ENCODE measurements at regions not wholly inside any gene's neighbourhood (a gene's known extent, or its start where the extent isn't known, plus 50 kb on each side); places are given as distances from the start of the nearest gene placed in this dataset.

DNA sequence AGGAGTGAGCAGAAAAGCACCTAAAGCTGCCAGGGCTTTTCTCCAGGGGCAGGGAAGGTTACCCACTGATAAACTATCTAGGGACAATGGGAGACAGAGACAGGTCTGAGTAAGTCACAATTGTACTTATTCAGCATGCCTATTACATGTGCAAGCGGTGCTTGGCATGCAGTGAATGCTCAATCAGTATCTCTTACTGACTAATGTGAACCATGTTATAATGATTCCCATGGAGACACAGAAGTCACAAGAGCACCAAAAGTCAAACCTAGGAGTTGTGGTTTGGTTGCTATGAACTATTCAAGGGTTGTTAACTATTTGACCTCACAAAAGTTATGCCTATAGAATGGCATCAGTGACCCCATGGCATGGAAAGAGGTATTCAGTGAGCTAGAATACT lies 50.0 kb upstream of the RASGRP1 start:
- DNase-seq (ENCODE audit: extremely low read depth in 1 of 11, low read depth in 9 of 11, low spot score in 4 of 11) = no peak

DNA sequence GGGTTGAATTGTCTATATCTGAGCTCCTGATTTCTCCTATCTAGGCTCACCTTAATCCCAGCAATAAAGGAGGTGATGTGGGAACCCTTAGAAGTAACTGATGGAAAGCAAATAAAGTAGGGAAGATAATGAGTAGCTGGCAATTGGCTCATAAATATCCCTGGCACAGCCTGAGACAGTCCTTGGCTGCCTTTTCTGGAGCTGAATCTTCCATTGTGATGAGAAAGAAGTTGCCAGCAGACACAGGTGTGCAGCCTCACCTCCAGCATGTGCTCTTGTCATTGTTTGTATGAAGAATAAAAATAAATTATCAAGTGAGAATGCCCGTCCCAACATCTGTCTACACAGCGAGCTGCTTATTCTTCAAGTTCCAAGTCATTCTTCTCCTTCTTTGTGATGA lies 53.2 kb upstream of the RASGRP1 start:
- no peak for DNase-seq (ENCODE audit: extremely low read depth in 1 of 11, low read depth in 9 of 11, low spot score in 4 of 11)

DNA sequence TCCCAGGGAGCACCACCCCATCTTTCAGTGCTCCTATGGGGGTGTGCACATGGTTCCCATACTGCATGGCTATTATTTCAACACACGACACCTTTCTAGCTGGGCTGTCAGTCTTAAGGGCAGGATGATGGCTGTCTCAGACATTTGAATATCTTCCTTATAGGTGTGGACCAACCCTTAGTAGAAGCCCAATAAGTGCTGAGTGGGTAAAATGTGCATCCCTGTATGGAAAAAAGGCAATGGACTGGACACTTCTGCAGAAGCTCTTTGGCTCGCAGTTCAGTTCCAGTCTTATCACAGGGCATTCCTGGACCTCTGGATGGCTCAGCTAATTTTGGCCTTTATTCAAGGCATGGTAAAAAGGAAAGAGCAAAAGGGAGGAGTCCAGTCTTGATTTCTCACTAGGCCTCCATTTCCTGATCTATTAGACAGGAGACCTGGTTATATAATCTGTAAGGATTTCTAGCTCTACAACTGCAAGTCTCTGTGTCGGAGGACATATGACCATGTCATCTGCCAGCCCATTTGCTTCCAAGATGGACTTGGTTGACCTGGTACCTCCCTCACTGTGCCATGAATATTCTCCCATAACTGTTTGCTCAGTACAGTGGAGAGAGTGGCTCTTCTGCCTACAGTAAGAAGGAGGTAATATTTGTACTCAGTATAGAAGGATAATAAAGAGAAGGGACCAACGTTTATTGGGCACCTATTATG lies 53.8 kb upstream of the RASGRP1 start:
- DNase-seq (ENCODE audit: extremely low read depth in 1 of 11, low read depth in 9 of 11, low spot score in 4 of 11) = no peak

DNA sequence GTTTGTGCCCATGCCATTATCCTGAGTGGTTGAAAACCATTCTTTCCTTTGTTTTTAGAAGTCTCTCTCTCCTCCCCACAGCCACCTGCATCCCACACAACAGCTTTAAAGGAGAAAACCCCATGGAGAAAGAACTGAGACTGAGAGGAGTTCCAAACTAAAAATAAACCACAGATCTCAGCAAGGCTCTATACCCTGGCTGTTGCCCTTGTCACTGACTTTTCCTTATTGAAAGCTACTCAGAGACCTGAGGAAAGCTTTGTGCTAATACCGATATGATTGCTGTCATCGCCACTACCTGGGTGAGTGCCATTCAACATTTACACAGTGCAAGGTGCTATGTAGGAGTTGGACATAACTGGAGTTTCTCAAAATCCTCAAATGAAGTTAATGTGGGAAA lies 55.5 kb upstream of the RASGRP1 start:
- no peak for DNase-seq (ENCODE audit: extremely low read depth in 1 of 11, low read depth in 9 of 11, low spot score in 4 of 11)

DNA sequence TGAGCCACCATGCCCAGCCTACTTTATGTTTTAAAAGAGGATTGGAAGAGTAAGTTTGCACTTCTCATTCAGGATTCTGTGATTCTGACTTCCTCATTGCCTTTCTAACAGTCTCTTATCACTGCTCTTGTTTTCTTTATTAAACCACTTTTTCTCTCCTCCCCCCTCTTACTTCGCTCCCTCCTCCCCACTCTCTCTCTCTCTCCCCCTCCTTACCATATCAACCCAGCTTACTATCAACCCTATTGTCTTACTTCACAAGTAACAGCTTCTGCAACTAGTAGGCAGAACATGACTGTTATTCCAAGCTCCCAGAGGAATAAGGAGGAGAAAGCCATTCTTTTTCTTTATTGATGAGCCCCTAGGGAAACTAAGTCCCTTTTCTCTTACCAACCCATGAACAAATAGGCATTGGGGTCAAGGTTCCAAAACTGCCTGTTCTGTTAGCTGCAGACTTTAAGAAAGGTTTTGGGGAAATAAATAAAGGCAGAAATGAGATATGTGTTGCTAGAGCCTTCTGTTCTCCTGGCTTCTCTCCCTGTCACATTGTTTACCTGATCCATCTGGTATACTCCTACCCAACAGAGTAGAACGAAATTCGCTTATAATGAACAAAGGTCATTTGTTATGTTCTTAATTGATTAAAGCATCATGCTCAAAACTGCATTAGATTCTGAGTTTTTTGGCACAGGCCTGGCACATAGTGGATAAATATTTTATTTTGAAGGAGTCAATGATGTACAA lies 56.4 kb upstream of the RASGRP1 start:
- no peak for DNase-seq (ENCODE audit: extremely low read depth in 1 of 11, low read depth in 9 of 11, low spot score in 4 of 11)

DNA sequence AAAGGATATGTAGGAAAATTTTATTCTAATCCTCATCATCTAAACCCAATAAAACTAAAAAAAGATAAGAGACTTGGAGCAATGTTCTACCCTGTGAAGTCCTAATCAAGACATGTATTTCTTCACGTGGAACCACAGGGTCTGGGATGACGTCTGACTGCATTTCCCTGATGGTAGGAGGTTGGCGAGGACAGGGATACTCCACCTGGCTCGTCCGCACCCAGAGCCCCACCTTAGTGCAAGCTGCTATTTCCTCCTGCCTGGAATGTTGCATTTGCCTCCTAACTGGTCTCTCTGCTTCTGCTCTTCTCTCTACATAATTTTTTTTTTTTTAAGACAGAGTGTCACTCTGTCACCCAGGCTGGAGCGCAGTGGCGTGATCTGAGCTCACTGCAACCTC lies 57.7 kb upstream of the RASGRP1 start:
- no peak for DNase-seq (ENCODE audit: extremely low read depth in 1 of 11, low read depth in 9 of 11, low spot score in 4 of 11)

DNA sequence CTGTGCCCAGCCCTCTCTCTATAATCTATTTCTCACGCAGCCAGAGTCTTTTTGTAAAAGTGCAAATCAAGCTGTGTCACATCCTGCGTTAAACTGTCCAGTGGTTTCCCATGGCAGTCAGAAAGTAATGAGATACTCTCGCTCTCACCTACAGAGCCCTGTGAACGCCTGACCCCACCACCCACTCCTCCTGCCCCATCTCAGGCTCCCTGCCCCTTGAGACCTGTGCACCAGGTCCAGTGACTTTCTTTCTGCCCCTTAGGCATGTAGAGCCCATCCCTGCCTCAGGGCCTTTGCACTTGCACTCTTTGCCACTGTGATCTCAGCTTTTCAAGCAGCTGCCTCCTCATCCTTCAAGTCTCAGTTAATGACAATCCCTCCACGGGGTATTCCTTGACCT lies 58.3 kb upstream of the RASGRP1 start:
- DNase-seq (ENCODE audit: extremely low read depth in 1 of 11, low read depth in 9 of 11, low spot score in 4 of 11) = no peak

DNA sequence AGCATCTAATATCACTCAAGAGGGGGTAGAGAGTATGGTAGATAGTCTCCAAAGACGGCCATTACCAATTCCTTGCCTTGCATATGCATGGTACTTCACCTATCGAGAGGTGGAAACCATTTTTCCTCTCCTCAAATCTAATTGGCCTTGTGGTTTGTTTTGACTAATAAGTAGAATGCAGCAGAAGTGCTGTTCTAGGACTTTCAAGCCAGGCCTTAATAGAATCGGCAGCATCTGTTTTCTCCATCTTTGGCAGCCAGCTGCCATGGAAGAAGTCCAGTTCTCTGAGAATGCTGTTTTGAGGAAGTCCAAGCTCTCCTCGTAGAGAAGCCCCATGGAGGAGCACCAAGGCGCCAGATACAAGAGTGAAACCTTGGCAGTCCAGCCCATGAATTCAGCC lies 59.1 kb upstream of the RASGRP1 start:
- DNase-seq (ENCODE audit: extremely low read depth in 1 of 11, low read depth in 9 of 11, low spot score in 4 of 11) = no peak

DNA sequence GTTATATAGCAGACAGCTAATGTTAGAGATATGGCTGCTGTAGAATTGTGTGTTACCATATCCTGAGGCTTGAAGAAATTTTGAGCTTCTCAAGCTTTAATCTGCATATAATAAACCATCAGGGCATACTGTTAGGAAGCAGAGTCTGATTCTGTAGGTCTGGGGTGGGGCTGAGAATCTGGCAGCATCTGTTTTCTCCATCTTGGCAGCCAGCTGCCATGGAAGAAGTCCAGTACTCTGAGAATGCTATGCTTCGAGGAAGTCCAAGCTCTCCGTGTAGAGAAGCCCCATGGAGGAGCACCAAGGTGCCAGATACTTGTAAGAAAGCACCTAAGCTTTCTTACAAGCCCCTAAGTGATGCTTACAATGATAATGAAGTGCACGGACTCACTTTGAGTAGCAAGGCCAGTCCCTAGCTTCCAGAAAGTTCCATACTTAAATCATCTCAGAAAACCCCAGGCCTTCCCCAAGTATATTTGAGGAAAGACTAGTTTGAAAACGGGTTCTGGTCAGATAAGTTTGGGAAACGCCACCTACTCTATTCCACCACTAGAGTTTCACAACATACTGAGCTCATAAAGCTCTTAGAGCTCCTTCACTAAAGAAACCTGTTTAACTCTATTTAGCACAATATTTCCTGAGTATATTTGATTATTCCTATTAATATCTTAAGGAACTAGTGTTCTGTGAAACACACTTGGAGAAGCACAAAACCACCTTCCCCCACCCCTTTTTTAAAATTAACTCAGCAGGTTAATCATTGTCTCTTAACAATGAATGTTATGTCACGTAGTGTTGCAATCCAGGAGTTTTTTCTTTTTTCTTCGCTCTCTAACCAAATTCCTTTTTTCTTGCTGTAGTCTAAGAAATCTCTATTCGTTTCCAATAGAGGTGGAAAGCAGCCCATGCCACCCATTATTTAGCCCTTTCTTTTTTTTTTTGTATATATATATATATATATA lies 59.9 kb upstream of the RASGRP1 start:
- DNase-seq (ENCODE audit: extremely low read depth in 1 of 11, low read depth in 9 of 11, low spot score in 4 of 11) = peak in 2 of 11 donors; percentile 10 to 57

DNA sequence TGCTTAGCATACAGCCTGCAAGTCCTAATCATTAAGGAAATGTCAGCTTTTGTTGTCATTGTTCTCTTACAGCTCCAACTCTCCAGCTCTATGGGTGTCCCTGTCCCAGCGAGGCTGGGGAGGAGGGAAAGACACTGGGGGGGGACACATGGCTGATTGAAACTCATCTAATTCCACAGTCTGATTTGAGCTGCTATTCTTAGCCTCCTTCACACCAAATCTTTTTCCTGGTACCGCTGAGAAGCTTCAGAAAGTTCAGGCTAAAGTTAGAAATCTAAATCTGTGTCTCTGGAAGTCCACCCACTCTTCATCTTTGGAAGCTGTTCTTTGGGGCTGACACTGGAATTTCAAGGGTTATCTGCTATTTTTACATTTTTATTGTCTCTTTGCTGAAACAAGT lies 61.3 kb upstream of the RASGRP1 start:
- no peak for DNase-seq (ENCODE audit: extremely low read depth in 1 of 11, low read depth in 9 of 11, low spot score in 4 of 11)

DNA sequence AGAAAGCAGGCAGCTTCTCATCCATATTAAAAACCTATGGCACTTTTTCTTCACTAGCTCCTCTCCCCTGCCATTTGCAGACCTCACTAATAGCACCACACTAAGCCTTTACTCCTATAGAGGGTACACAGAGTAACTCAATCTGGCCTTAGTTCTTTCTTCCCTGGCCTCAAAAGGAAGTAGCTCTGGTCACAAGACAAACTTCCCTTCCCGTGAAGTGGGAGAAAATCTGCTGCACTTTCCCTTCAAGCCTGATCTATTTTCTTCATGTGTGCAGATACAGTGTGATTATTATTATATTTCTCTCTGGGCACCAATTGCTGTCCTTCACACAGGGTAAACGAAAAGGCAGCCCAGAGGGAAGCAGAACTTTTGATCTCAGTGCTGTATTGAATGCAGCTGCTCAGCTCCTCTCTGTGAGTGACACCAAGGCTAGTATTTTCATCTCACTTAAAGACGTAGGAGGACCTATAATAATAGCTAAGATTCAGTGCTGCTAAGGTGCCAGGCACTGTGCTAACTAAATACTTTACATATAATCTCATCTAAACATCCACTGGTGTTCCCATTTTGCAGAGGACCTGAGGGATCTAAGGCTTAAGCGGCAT lies 61.9 kb upstream of the RASGRP1 start:
- no peak for DNase-seq (ENCODE audit: extremely low read depth in 1 of 11, low read depth in 9 of 11, low spot score in 4 of 11)

DNA sequence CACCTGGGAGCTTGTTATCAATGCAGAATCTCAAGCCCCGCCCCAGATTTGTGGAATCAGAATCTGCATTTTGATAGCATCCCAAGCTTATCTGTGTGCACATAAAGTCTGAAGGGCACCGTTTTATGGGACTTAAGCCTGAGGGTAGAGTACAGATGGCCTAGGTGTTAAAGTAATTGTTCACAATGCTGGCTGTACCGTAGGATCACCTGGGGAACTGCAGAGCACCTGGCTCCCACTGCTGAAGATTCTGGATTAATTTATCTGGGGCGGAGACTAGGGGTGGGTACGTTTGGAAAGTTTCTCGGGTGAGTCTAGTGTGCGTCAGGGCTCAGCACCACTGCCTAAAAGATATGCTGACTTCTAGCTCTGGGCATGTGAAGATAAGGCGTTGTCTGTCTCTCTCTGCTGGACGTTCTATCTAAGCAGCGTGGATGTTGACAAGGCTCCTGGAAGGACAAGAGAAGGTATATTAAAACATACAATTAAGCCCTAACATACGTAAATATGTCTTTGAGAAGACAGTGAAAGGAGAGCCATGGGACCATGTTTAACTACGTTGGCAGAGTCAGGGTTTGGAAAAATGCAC lies 63.2 kb upstream of the RASGRP1 start:
- no peak for DNase-seq (ENCODE audit: extremely low read depth in 1 of 11, low read depth in 9 of 11, low spot score in 4 of 11)

DNA sequence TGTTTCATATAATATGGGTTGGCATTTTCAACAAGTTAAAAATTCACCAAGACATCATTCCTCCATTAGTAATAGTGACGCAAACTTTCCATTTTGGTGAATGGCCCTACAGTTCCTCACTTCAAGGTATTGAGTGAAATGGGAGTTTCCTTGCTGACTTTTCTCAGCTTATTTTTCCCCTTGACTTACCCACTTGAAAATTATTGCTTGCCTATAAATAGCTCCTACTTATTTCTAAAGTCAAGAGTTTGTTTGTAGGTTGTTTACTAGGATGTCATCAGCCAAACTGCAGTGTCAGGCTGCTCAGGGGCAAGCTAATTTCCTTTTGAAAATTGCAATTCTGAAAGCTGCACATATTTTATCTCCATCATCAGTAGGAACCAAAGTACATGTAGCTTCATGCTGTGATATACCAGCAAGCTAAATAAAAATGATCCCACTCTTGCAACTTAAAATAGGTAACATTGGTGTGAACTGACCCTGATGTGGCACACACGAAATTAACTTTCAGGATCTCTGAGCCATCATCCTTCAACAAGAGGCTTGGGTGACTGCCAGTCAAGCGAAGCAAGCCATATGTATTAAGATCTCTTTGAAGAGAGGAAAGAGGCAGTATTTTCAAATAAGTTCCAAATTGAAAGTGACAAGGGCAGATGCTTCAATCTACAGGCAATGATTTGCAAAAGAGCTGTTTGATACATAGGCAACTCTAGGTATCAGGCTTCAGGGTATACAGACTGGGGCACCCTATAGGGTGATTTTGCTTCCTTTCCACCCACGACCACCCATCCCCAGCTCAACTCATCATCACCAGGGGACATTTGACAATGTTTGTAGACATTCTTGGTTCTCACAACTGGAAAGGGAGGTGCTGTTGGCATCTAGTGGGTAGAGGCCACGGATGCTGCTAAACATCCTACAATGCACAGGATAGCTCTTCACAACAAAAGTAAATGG lies 66.8 kb upstream of the RASGRP1 start:
- DNase-seq (ENCODE audit: extremely low read depth in 1 of 11, low read depth in 9 of 11, low spot score in 4 of 11) = no peak

DNA sequence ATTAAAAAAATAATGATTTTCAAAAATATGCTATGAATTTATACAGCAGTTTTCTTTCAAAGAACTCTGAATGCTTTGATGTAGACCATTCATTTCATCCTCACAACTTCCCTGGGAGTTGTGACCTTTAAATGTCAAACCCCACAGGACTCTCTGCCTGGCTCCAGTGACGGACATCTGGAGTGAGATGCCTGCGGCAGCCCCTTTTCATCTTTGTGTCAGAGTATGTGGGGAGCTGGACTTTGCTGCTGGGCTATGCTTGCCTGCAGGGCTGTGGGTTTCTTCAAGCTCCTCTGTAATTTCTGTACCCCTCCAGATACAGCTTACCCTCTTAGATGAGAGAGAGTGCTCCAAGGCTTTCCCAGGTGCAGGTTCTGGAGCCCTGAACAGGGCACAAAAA lies 70.6 kb upstream of the RASGRP1 start:
- no peak for DNase-seq (ENCODE audit: extremely low read depth in 1 of 11, low read depth in 9 of 11, low spot score in 4 of 11)

DNA sequence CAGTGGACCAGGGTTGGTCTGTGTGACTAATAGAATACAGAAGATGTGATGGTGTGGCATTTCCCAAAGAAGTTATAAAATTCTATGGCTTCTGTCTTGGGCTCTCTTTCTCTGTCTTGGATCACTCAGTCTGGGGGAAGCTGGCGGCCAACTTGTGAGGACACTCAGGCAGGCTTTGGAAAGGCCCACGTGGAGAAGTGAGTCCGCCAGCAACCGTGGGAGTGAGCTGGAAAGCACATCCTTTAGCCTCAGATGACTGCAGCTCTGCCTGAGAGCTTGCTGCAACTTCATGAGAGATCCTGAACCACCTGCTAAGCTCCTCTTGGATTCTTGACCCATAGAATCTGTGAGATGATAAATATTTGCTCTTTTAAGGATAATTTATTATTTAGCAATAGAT lies 72.0 kb upstream of the RASGRP1 start:
- no peak for DNase-seq (ENCODE audit: extremely low read depth in 1 of 11, low read depth in 9 of 11, low spot score in 4 of 11)

DNA sequence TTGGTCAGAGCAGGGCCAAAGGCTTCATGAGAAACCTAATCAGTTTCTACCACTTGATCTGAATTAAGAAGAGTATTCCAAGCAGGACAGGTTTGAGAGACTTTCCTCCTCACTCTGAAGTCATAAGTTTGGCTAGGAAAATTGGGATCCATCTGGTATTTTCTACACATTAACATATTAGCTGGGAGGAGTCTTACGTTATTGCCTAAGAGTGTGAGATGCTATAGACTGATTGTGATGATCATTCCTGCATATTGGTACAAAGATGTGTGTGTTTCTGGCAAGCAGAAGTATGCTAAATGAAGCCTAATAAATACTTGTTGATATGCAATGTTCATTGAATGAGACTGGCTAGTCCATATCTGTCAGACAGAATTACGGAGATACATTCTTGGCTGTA lies 73.5 kb upstream of the RASGRP1 start:
- no peak for DNase-seq (ENCODE audit: extremely low read depth in 1 of 11, low read depth in 9 of 11, low spot score in 4 of 11)

DNA sequence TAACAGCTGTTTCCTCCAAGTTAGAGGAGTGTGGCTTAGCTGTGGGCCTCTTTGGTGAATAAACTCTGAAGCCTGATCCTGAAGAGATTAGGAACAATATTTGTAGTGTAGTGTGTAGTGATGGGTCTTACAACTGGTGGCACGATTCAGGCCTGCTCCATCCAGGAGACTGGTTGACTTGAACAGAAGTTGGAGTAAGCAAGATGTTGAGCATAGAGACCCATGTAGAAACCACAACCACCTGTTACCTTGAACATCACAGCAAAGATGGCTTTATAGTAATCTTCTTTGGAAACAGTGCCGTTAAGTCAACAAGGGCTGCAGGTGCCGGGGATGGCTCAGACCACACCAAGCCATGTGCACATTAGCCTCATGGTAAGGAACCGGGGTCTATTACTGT lies 74.2 kb upstream of the RASGRP1 start:
- DNase-seq (ENCODE audit: extremely low read depth in 1 of 11, low read depth in 9 of 11, low spot score in 4 of 11) = no peak

DNA sequence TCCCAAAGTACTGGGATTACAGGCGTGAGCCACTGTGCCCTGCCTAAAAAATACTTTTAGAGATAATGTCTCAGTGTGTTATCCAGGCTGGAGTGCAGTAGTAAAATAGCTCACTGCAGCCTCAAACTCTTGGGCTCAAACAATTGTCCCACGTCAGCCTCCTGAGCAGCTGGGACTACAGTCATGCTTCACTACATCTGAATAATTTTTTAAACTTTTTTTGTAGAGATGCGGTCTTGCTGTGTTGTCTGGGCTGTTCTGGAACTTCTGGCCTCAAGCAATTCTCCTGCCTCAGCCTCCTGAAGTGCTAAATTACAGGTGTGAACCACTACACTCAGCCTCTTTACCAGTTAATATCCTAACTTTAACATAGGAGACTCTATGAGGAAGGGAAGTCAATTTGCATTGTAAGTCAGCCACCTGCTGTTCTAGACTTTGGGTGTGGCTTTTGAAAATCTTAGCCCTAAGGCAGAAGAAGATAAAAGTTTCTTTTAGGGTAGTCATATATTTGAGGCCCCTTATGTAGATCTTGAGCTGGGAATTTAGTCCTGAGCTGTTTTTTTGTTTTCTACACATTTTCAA lies 78.2 kb upstream of the RASGRP1 start:
- no peak for DNase-seq (ENCODE audit: extremely low read depth in 1 of 11, low read depth in 9 of 11, low spot score in 4 of 11)
